Lung (tissue), 11 donors: ENCODE measurements at regions not wholly inside any gene's neighbourhood (a gene's known extent, or its start where the extent isn't known, plus 50 kb on each side); places are given as distances from the start of the nearest gene placed in this dataset.

Source experiments
- ATAC-seq: fragments of 200-7000 bp; cut with Tn5 transposase; one replicate; pipeline ENCODE4 v1.9.1; 2020; ENCODE audit warnings: moderate number of reproducible peaks; ENCODE audit not compliant: insufficient read depth, low FRiP score
- DNase-seq, 3 donors: peaks; one replicate each; pipeline ENCODE4 v3.0.0-alpha.2; 2013 to 2017
- H3K27ac ChIP-seq, 2 donors: one replicate each; pipeline ENCODE4 v1.5.1; 2013; ENCODE audit warnings: mild to moderate bottlenecking in 2 of 2, moderate library complexity in 2 of 2, control low read depth in 1 of 2, inconsistent platforms in 1 of 2, low read depth in 1 of 2, low read length in 1 of 2
- H3K27me3 ChIP-seq, 3 donors: one replicate each; pipeline ENCODE4 v1.5.1; 2013; ENCODE audit warnings: low read length in 2 of 3; ENCODE audit not compliant: control insufficient read depth in 3 of 3, insufficient read depth in 3 of 3
- H3K36me3 ChIP-seq, 4 donors: one replicate each; pipeline ENCODE4 v1.5.1; 2013; ENCODE audit warnings: low read length in 4 of 4, mild to moderate bottlenecking in 1 of 4, moderate library complexity in 1 of 4; ENCODE audit not compliant: control insufficient read depth in 4 of 4, insufficient read depth in 4 of 4
- H3K4me1 ChIP-seq, 5 donors: one replicate each; pipeline ENCODE4 v1.5.1; 2013; ENCODE audit warnings: low read length in 5 of 5, mild to moderate bottlenecking in 2 of 5, moderate library complexity in 1 of 5; ENCODE audit not compliant: control insufficient read depth in 5 of 5, insufficient read depth in 5 of 5
- H3K4me3 ChIP-seq: one replicate; pipeline ENCODE4 v1.5.1; 2013; ENCODE audit warnings: mild to moderate bottlenecking, control low read depth, moderate library complexity
- H3K9ac ChIP-seq, 2 donors: one replicate each; pipeline ENCODE4 v1.5.1; 2013; ENCODE audit warnings: low read length in 2 of 2, control low read depth in 1 of 2; ENCODE audit not compliant: insufficient read depth in 1 of 2
- H3K9me3 ChIP-seq, 4 donors: one replicate each; pipeline ENCODE4 v1.5.1; 2013; ENCODE audit warnings: low read length in 3 of 4, mild to moderate bottlenecking in 1 of 4, moderate library complexity in 1 of 4; ENCODE audit not compliant: control insufficient read depth in 4 of 4, insufficient read depth in 3 of 4
- WGBS, 2 donors: extraction: QIAGEN DNeasy Blood & Tissue Kit; methylation state at CpG; one replicate each; pipeline ENCODE4 v1.1.7; 2013; 5-methylcytosine and 5-hydroxymethylcytosine counted together
- TF ChIP-seq, protein P1 (sequence below): IDR thresholded peaks from 2 replicates; pipeline ENCODE4 v1.5.1; 2012; ENCODE audit warnings: mild to moderate bottlenecking; ENCODE audit errors: control extremely low read depth, extremely low read depth
- donor health status: control.
- donor health status: control.
- donor health status: Bipolar disorder and iron deficiency.
- donor health status: healthy.
- donor health status: DM: yes; HTN: yes; CAD: no.

DNA sequence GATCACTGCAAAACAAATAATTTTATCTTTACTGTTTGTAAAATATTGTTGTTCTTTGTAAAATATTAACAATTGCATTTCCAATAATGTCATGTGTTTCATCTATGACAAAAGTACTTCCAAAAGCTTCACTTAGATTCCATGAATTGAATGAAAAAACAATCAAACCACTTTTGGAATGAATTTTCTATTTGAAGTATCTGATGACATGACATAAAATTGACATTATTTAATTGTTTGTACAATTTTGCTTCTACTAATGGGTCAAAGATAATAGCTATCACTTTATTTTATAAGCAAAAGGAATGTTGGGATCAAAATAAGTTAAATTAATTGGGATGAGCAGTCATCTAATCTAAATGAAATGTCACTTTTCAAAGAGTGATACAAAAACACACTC is 684.3 kb downstream of the NR2F1-AS1 start:
- no peak overlapping the region for H3K4me3 ChIP-seq
- H3K9me3 ChIP-seq: peaks cover 0 to 2% (median 0%) of the 10 kb centered on the region in 4 donors
- no peak for ATAC-seq
- H3K27me3 ChIP-seq: no peaks in the 10 kb centered on the region
- no peak for DNase-seq
- no peak overlapping the region for H3K27ac ChIP-seq
- H3K9ac ChIP-seq: no peak overlapping the region
- no peaks in the 10 kb centered on the region for H3K36me3 ChIP-seq
- TF ChIP-seq, protein P1, sequence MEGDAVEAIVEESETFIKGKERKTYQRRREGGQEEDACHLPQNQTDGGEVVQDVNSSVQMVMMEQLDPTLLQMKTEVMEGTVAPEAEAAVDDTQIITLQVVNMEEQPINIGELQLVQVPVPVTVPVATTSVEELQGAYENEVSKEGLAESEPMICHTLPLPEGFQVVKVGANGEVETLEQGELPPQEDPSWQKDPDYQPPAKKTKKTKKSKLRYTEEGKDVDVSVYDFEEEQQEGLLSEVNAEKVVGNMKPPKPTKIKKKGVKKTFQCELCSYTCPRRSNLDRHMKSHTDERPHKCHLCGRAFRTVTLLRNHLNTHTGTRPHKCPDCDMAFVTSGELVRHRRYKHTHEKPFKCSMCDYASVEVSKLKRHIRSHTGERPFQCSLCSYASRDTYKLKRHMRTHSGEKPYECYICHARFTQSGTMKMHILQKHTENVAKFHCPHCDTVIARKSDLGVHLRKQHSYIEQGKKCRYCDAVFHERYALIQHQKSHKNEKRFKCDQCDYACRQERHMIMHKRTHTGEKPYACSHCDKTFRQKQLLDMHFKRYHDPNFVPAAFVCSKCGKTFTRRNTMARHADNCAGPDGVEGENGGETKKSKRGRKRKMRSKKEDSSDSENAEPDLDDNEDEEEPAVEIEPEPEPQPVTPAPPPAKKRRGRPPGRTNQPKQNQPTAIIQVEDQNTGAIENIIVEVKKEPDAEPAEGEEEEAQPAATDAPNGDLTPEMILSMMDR: no peak
- no peaks in the 10 kb centered on the region for H3K4me1 ChIP-seq

- Histone ChIP-seq H3K4me1 (no peaks in the 10 kb centered on the region), H3K36me3 (no peaks in the 10 kb centered on the region), H3K4me3 (no peak overlapping the region), H3K27me3 (no peaks in the 10 kb centered on the region), H3K27ac (no peak overlapping the region), H3K9me3 (peaks cover 0 to 8% (median 0%) of the 10 kb centered on the region in 4 donors), H3K9ac (no peak overlapping the region)
- TF ChIP-seq, protein P1: no peak
- ATAC-seq (no peak), DNase-seq (no peak)
- 83 to 86% methylated on average over 2 of the region's 2 CpGs for WGBS, 2 donors
Observed at GRCh38 chr5:92890841-92891244, 690.2 kb downstream of the NR2F1-AS1 start.

DNA sequence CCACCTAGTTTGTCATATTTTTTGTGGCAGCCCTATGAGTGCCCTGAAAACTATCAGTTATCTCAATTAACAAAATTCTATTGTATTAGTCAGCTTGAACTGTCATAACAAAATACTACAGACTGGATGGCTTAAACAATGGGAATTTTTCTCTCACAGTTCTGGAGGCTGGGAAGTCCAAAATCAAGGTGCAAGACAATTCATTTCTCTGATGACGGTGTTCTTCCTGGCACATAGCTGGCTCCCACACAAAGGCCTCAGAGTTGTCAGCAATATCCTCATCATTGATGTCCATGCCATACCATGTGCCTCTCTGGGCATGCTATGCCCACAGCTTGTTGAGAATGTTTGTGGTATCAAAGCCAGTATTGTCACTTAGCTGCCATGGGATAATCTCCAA is 691.9 kb downstream of the NR2F1-AS1 start:
- no peak for ATAC-seq
- Histone ChIP-seq H3K27ac (no peak overlapping the region), H3K9ac (no peak overlapping the region), H3K9me3 (peaks cover 0 to 6% (median 0%) of the 10 kb centered on the region in 4 donors), H3K36me3 (no peaks in the 10 kb centered on the region), H3K4me3 (no peak overlapping the region), H3K4me1 (no peaks in the 10 kb centered on the region), H3K27me3 (no peaks in the 10 kb centered on the region)
- TF ChIP-seq, protein P1: no peak
- 87 to 100% methylated on average over 1 of the region's 1 CpG for whole genome bisulfite sequencing, 2 donors
- no peak for DNase-seq

- ATAC-seq (no peak), DNase-seq (no peak)
- H3K27me3 ChIP-seq: no peaks in the 10 kb centered on the region
- peaks cover 0 to 6% (median 0%) of the 10 kb centered on the region in 4 donors for H3K9me3 ChIP-seq
- peaks cover 0 to 4% (median 0%) of the 10 kb centered on the region in 5 donors for H3K4me1 ChIP-seq
- WGBS, 2 donors: 47 to 58% methylated on average over 2 of the region's 2 CpGs
- TF ChIP-seq, protein P1: no peak
- H3K27ac ChIP-seq: no peak overlapping the region
- H3K36me3 ChIP-seq: no peaks in the 10 kb centered on the region
- no peak overlapping the region for H3K9ac ChIP-seq
- H3K4me3 ChIP-seq: no peak overlapping the region
Observed at GRCh38 chr5:92887254-92887653, 693.8 kb downstream of the NR2F1-AS1 start.
